ENCODE measurements at regions not wholly inside any gene's neighbourhood (a gene's known extent, or its start where the extent isn't known, plus 50 kb on each side); places are given as distances from the start of the nearest gene placed in this dataset.
"Not testable (repeated sequence)": the region's sequence is repeated elsewhere in the genome, so short reads cannot be mapped to it uniquely, and the experiment has no call there.

- FAIRE-seq; DNase-seq (ENCODE audit: insufficient read length, low spot score): not testable (repeated sequence)
Observed at GRCh38 chr2:131733530-131733929, 205.8 kb downstream of the CCDC74A start.

- not testable (repeated sequence) for DNase-seq (ENCODE audit: insufficient read length, low spot score); FAIRE-seq
Observed at GRCh38 chr2:131736406-131736805, 208.7 kb downstream of the CCDC74A start.

- DNase-seq (ENCODE audit: insufficient read length, low spot score); FAIRE-seq: not testable (repeated sequence)
Observed at GRCh38 chr2:131738533-131738932, 210.8 kb downstream of the CCDC74A start.

- FAIRE-seq = peak; percentile 82
- DNase-seq (ENCODE audit: insufficient read length, low spot score) = not testable (repeated sequence)
Observed at GRCh38 chr2:131738996-131739434, 211.3 kb downstream of the CCDC74A start.

- DNase-seq (ENCODE audit: insufficient read length, low spot score) (no peak), FAIRE-seq (no peak)
Observed at GRCh38 chr2:131753640-131754561, 226.2 kb downstream of the CCDC74A start.

GRCh38 chr2:131754929-131755720 is 227.4 kb downstream of the CCDC74A start:
- FAIRE-seq = no peak
- no peak for DNase-seq (ENCODE audit: insufficient read length, low spot score)

- FAIRE-seq (no peak), DNase-seq (ENCODE audit: insufficient read length, low spot score) (no peak)
Observed at GRCh38 chr2:131756141-131756907, 228.6 kb downstream of the CCDC74A start.

GRCh38 chr2:131758941-131759340 is 231.3 kb downstream of the CCDC74A start:
- FAIRE-seq; DNase-seq (ENCODE audit: insufficient read length, low spot score): not testable (repeated sequence)

- FAIRE-seq; DNase-seq (ENCODE audit: insufficient read length, low spot score): not testable (repeated sequence)
Observed at GRCh38 chr2:131774955-131775555, 247.4 kb downstream of the CCDC74A start.

GRCh38 chr2:131775903-131776506 is 248.3 kb downstream of the CCDC74A start:
- FAIRE-seq; DNase-seq (ENCODE audit: insufficient read length, low spot score): not testable (repeated sequence)

- DNase-seq (ENCODE audit: insufficient read length, low spot score); FAIRE-seq: not testable (repeated sequence)
Observed at GRCh38 chr2:131780446-131780845, 252.8 kb downstream of the CCDC74A start.

GRCh38 chr2:131801210-131801744 is 273.6 kb downstream of the CCDC74A start:
- DNase-seq (ENCODE audit: insufficient read length, low spot score) (no peak), FAIRE-seq (no peak)

- peak; percentile 28 for DNase-seq (ENCODE audit: insufficient read length, low spot score)
- not testable (repeated sequence) for FAIRE-seq
Observed at GRCh38 chr2:131801745-131802350, 274.2 kb downstream of the CCDC74A start.

- DNase-seq (ENCODE audit: insufficient read length, low spot score); FAIRE-seq: not testable (repeated sequence)
Observed at GRCh38 chr2:131802351-131802836, 274.7 kb downstream of the CCDC74A start.

- DNase-seq (ENCODE audit: insufficient read length, low spot score); FAIRE-seq: not testable (repeated sequence)
Observed at GRCh38 chr2:131803237-131803636, 275.5 kb downstream of the CCDC74A start.

GRCh38 chr2:131812605-131813004 is 284.9 kb downstream of the CCDC74A start:
- DNase-seq (ENCODE audit: insufficient read length, low spot score) = not testable (repeated sequence)

GRCh38 chr2:131813378-131813777 is 285.7 kb downstream of the CCDC74A start:
- FAIRE-seq = not testable (repeated sequence)

More at GRCh38 chr2:131812605-131813004, 284.9 kb downstream of the CCDC74A start:
- FAIRE-seq = not testable (repeated sequence)

GRCh38 chr2:131818267-131818973 is 290.7 kb downstream of the CCDC74A start:
- not testable (repeated sequence) for DNase-seq (ENCODE audit: insufficient read length, low spot score); FAIRE-seq

More at GRCh38 chr2:131813378-131813777, 285.7 kb downstream of the CCDC74A start:
- not testable (repeated sequence) for DNase-seq (ENCODE audit: insufficient read length, low spot score)
